Keratinocyte (primary cell): ENCODE measurements at regions not wholly inside any gene's neighbourhood (a gene's known extent, or its start where the extent isn't known, plus 50 kb on each side); places are given as distances from the start of the nearest gene placed in this dataset.

Experiments
- EZH2 ChIP-seq: IDR thresholded peaks from one replicate; pipeline ENCODE4 v1.6.1; 2012; ENCODE audit warnings: inconsistent platforms, mild to moderate bottlenecking, low read length, moderate library complexity
- TF ChIP-seq, protein P1 (sequence below), 3 experiments: IDR thresholded peaks in 1 of 3; conservative IDR thresholded peaks in 1 of 3; optimal IDR thresholded peaks in 1 of 3; 2 replicates in 2 of 3; 3 replicates in 1 of 3; pipeline versions ENCODE3 to v1.5.1; 2011; ENCODE audit warnings: low read length in 3 of 3, mild to moderate bottlenecking in 3 of 3, moderate library complexity in 2 of 3, control low read depth in 1 of 3, inconsistent platforms in 1 of 3; ENCODE audit not compliant: insufficient read depth in 2 of 3; ENCODE audit errors: extremely low read depth in 1 of 3

- TF ChIP-seq, protein P1, sequence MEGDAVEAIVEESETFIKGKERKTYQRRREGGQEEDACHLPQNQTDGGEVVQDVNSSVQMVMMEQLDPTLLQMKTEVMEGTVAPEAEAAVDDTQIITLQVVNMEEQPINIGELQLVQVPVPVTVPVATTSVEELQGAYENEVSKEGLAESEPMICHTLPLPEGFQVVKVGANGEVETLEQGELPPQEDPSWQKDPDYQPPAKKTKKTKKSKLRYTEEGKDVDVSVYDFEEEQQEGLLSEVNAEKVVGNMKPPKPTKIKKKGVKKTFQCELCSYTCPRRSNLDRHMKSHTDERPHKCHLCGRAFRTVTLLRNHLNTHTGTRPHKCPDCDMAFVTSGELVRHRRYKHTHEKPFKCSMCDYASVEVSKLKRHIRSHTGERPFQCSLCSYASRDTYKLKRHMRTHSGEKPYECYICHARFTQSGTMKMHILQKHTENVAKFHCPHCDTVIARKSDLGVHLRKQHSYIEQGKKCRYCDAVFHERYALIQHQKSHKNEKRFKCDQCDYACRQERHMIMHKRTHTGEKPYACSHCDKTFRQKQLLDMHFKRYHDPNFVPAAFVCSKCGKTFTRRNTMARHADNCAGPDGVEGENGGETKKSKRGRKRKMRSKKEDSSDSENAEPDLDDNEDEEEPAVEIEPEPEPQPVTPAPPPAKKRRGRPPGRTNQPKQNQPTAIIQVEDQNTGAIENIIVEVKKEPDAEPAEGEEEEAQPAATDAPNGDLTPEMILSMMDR (optimal IDR thresholded peaks at IDR 0.05 in 1 of 3, IDR thresholded peaks at IDR 0.05 in 1 of 3, conservative IDR thresholded peaks at IDR 0.05 in 1 of 3; ENCODE audit: extremely low read depth in 1 of 3, insufficient read depth in 2 of 3, low read length in 3 of 3) = no peak
- TF ChIP-seq EZH2 = no peak
These were observed 181.3 kb downstream of the GXYLT1 start for GRCh38 chr12:41963398-41963797.
